ENCODE measurements at regions not wholly inside any gene's neighbourhood (a gene's known extent, or its start where the extent isn't known, plus 50 kb on each side); places are given as distances from the start of the nearest gene placed in this dataset.
A peak's percentile ranks its signal among the peaks of the same experiment; 100 is the strongest.

- no peaks in the 10 kb centered on the region for H4K20me1 ChIP-seq
- H3K9me3 ChIP-seq (replicated peaks in 1 of 11) = peaks cover 7 to 27% (median 17%) of the 10 kb centered on the region in 11 experiments; a peak in 16 of 22 replicates
- H3K27me3 ChIP-seq = 0 out of 22 replicates have a peak, but pooled peaks cover 0 to 4% (median 0%) of the 10 kb centered on the region in 11 experiments
- peak overlapping the region in 9 of 11 experiments; percentile 26 to 73 (median 44); a peak in 16 of 22 replicates for H3K4me2 ChIP-seq
- H3K27ac ChIP-seq = peak overlapping the region in 2 of 11 experiments; percentile 21 to 44; a peak in 2 of 22 replicates
- TF ChIP-seq Cebpa-rat (IDR thresholded peaks at IDR 0.05) = no peak
- H3K4me1 ChIP-seq = peaks cover 37 to 69% (median 59%) of the 10 kb centered on the region in 10 experiments
- no peaks in the 10 kb centered on the region for H3K36me3 ChIP-seq
- no peak overlapping the region for H3K9ac ChIP-seq
- no peak overlapping the region for H3K4me3 ChIP-seq
These were observed 141.7 kb upstream of the SERP2 start for GRCh38 chr13:44231786-44232516.

GRCh38 chr13:44232774-44233173 lies 140.8 kb upstream of the SERP2 start:
- H3K4me3 ChIP-seq = no peak overlapping the region
- peaks cover 45 to 77% (median 67%) of the 10 kb centered on the region in 10 experiments for H3K4me1 ChIP-seq
- peak overlapping the region; percentile 20 to 73 (median 37); a peak in 19 of 22 replicates for H3K4me2 ChIP-seq
- H3K36me3 ChIP-seq = no peaks in the 10 kb centered on the region
- H3K9ac ChIP-seq = no peak overlapping the region
- H3K27ac ChIP-seq = peak overlapping the region in 2 of 11 experiments; percentile 21 to 44; a peak in 2 of 22 replicates
- peaks cover under 1 to 19% (median 8%) of the 10 kb centered on the region in 11 experiments; a peak in 15 of 22 replicates for H3K9me3 ChIP-seq (replicated peaks in 1 of 11)
- H3K27me3 ChIP-seq = 0 out of 22 replicates have a peak, but pooled peaks cover 0 to 4% (median 0%) of the 10 kb centered on the region in 11 experiments
- no peak for TF ChIP-seq Cebpa-rat (IDR thresholded peaks at IDR 0.05)
- no peaks in the 10 kb centered on the region for H4K20me1 ChIP-seq

GRCh38 chr13:44234566-44234965 lies 139.1 kb upstream of the SERP2 start:
- no peak overlapping the region for H3K9ac ChIP-seq
- H3K9me3 ChIP-seq (replicated peaks in 1 of 11) = peaks cover 0 to 17% (median 7%) of the 10 kb centered on the region in 11 experiments; a peak in 10 of 22 replicates
- peaks cover 55 to 81% (median 71%) of the 10 kb centered on the region in 10 experiments for H3K4me1 ChIP-seq
- TF ChIP-seq Cebpa-rat (IDR thresholded peaks at IDR 0.05) = no peak
- H3K27me3 ChIP-seq = 0 out of 22 replicates have a peak, but pooled peaks cover 0 to 1% (median 0%) of the 10 kb centered on the region in 11 experiments
- peak overlapping the region in 9 of 11 experiments; percentile 11 to 86 (median 78); a peak in 15 of 22 replicates for H3K4me2 ChIP-seq
- H3K27ac ChIP-seq = peak overlapping the region in 4 of 11 experiments; percentile 87 to 99 (median 96); a peak in 3 of 22 replicates
- no peaks in the 10 kb centered on the region for H3K36me3 ChIP-seq
- no peak overlapping the region for H3K4me3 ChIP-seq
- no peaks in the 10 kb centered on the region for H4K20me1 ChIP-seq

- Histone ChIP-seq H4K20me1 (no peaks in the 10 kb centered on the region), H3K36me3 (no peaks in the 10 kb centered on the region), H3K9me3 (replicated peaks in 1 of 11) (peaks cover 0 to 25% (median 10%) of the 10 kb centered on the region in 11 experiments; a peak in 11 of 22 replicates), H3K4me3 (no peak overlapping the region), H3K4me2 (peak overlapping the region; percentile 73 to 86 (median 80)), H3K4me1 (peaks cover 57 to 90% (median 72%) of the 10 kb centered on the region in 10 experiments), H3K9ac (peak overlapping the region in 7 of 11 experiments; percentile 5 to 76 (median 69); a peak in 11 of 22 replicates), H3K27ac (peak overlapping the region; percentile 53 to 99 (median 74)), H3K27me3 (no peaks in the 10 kb centered on the region)
- no peak for TF ChIP-seq Cebpa-rat (IDR thresholded peaks at IDR 0.05)
These were observed 137.3 kb upstream of the SERP2 start for GRCh38 chr13:44236370-44236769.

GRCh38 chr13:44236801-44237207 lies 136.8 kb upstream of the SERP2 start:
- peaks cover 62 to 92% (median 76%) of the 10 kb centered on the region in 10 experiments for H3K4me1 ChIP-seq
- TF ChIP-seq Cebpa-rat (IDR thresholded peaks at IDR 0.05) = no peak
- peaks cover 0 to 20% (median 5%) of the 10 kb centered on the region in 11 experiments; a peak in 10 of 22 replicates for H3K9me3 ChIP-seq (replicated peaks in 1 of 11)
- H3K9ac ChIP-seq = peak overlapping the region; percentile 38 to 76 (median 55); a peak in 19 of 22 replicates
- no peaks in the 10 kb centered on the region for H4K20me1 ChIP-seq
- no peaks in the 10 kb centered on the region for H3K27me3 ChIP-seq
- peak overlapping the region in 1 of 10 experiments; percentile 10; a peak in 2 of 20 replicates for H3K4me3 ChIP-seq
- peak overlapping the region; percentile 53 to 99 (median 74) for H3K27ac ChIP-seq
- H3K4me2 ChIP-seq = peak overlapping the region; percentile 73 to 86 (median 80)
- no peaks in the 10 kb centered on the region for H3K36me3 ChIP-seq

GRCh38 chr13:44237276-44237767 lies 136.3 kb upstream of the SERP2 start:
- Histone ChIP-seq H3K9ac (peak overlapping the region; percentile 38 to 76 (median 55); a peak in 19 of 22 replicates), H3K36me3 (no peaks in the 10 kb centered on the region), H3K4me1 (peaks cover 64 to 92% (median 76%) of the 10 kb centered on the region in 10 experiments), H3K27ac (peak overlapping the region; percentile 53 to 99 (median 74)), H3K9me3 (replicated peaks in 1 of 11) (peaks cover 0 to 20% (median under 1%) of the 10 kb centered on the region in 11 experiments; a peak in 8 of 22 replicates), H3K27me3 (no peaks in the 10 kb centered on the region), H4K20me1 (no peaks in the 10 kb centered on the region), H3K4me3 (peak overlapping the region in 1 of 10 experiments; percentile 10; a peak in 3 of 20 replicates), H3K4me2 (peak overlapping the region; percentile 73 to 86 (median 80))
- peak in 7 of 11 experiments; percentile 16 to 94 (median 65); a peak in 11 of 22 replicates for TF ChIP-seq Cebpa-rat (IDR thresholded peaks at IDR 0.05)

- no peak overlapping the region; a peak in 1 of 20 replicates for H3K4me3 ChIP-seq
- peak overlapping the region in 10 of 11 experiments; percentile 1 to 76 (median 58); a peak in 16 of 22 replicates for H3K9ac ChIP-seq
- peaks cover 0 to 20% (median 0%) of the 10 kb centered on the region in 11 experiments; a peak in 8 of 22 replicates for H3K9me3 ChIP-seq (replicated peaks in 1 of 11)
- no peaks in the 10 kb centered on the region for H3K27me3 ChIP-seq
- H3K27ac ChIP-seq = peak overlapping the region; percentile 53 to 99 (median 74); a peak in 21 of 22 replicates
- peaks cover 64 to 92% (median 76%) of the 10 kb centered on the region in 10 experiments for H3K4me1 ChIP-seq
- peak overlapping the region; percentile 73 to 86 (median 80) for H3K4me2 ChIP-seq
- no peaks in the 10 kb centered on the region for H4K20me1 ChIP-seq
- TF ChIP-seq Cebpa-rat (IDR thresholded peaks at IDR 0.05) = no peak
- no peaks in the 10 kb centered on the region for H3K36me3 ChIP-seq
These were observed 135.7 kb upstream of the SERP2 start for GRCh38 chr13:44237881-44238421.

- no peaks in the 10 kb centered on the region for H3K36me3 ChIP-seq
- H3K27ac ChIP-seq = peak overlapping the region in 5 of 11 experiments; percentile 76 to 99 (median 95); a peak in 9 of 22 replicates
- H3K27me3 ChIP-seq = no peaks in the 10 kb centered on the region
- no peak for TF ChIP-seq Cebpa-rat (IDR thresholded peaks at IDR 0.05)
- H3K9me3 ChIP-seq (replicated peaks in 1 of 11) = peaks cover 0 to 20% (median 0%) of the 10 kb centered on the region in 11 experiments; a peak in 8 of 22 replicates
- H3K4me1 ChIP-seq = peaks cover 64 to 99% (median 86%) of the 10 kb centered on the region in 10 experiments
- peak overlapping the region in 8 of 11 experiments; percentile 14 to 90 (median 74); a peak in 12 of 22 replicates for H3K4me2 ChIP-seq
- peak overlapping the region in 1 of 11 experiments; percentile 20; a peak in 1 of 22 replicates for H3K9ac ChIP-seq
- H4K20me1 ChIP-seq = no peaks in the 10 kb centered on the region
- H3K4me3 ChIP-seq = no peak overlapping the region
These were observed 132.9 kb upstream of the SERP2 start for GRCh38 chr13:44240611-44241145.
